Osteocyte (in vitro differentiated cells): ENCODE measurements at regions not wholly inside any gene's neighbourhood (a gene's known extent, or its start where the extent isn't known, plus 50 kb on each side); places are given as distances from the start of the nearest gene placed in this dataset.
"Not testable (repeated sequence)": the region's sequence is repeated elsewhere in the genome, so short reads cannot be mapped to it uniquely, and the experiment has no call there.

ENCODE experiments used
- DNase-seq: peaks from one replicate; pipeline ENCODE4 v3.0.0; 2021; ENCODE audit warnings: mixed read lengths; ENCODE audit not compliant: unreplicated experiment; ENCODE audit errors: extremely low spot score
- H3K27ac Mint-ChIP-seq: one replicate; pipeline ENCODE4 v1.8.0; 2021; ENCODE audit warnings: mild to moderate bottlenecking, mixed read lengths; ENCODE audit not compliant: unreplicated experiment
- H3K27me3 Mint-ChIP-seq: one replicate; pipeline ENCODE4 v1.8.0; 2021; ENCODE audit warnings: mixed read lengths; ENCODE audit not compliant: unreplicated experiment
- H3K36me3 Mint-ChIP-seq: one replicate; pipeline ENCODE4 v1.8.0; 2021; ENCODE audit warnings: mixed read lengths; ENCODE audit not compliant: unreplicated experiment
- H3K4me1 Mint-ChIP-seq: one replicate; pipeline ENCODE4 v1.8.0; 2021; ENCODE audit warnings: mixed read lengths; ENCODE audit not compliant: unreplicated experiment
- H3K4me3 Mint-ChIP-seq: one replicate; pipeline ENCODE4 v1.8.0; 2021; ENCODE audit warnings: mild to moderate bottlenecking, moderate library complexity, mixed read lengths; ENCODE audit not compliant: unreplicated experiment
- H3K9me3 Mint-ChIP-seq: one replicate; pipeline ENCODE4 v1.8.0; 2021; ENCODE audit warnings: mixed read lengths; ENCODE audit not compliant: unreplicated experiment
- CTCF ChIP-seq: fragments of 200-600 bp; sonication (generic); IDR thresholded peaks from 2 replicates; pipeline ENCODE4 v1.5.0; 2021; ENCODE audit warnings: antibody characterized with exemption, mild to moderate bottlenecking, moderate library complexity

DNA sequence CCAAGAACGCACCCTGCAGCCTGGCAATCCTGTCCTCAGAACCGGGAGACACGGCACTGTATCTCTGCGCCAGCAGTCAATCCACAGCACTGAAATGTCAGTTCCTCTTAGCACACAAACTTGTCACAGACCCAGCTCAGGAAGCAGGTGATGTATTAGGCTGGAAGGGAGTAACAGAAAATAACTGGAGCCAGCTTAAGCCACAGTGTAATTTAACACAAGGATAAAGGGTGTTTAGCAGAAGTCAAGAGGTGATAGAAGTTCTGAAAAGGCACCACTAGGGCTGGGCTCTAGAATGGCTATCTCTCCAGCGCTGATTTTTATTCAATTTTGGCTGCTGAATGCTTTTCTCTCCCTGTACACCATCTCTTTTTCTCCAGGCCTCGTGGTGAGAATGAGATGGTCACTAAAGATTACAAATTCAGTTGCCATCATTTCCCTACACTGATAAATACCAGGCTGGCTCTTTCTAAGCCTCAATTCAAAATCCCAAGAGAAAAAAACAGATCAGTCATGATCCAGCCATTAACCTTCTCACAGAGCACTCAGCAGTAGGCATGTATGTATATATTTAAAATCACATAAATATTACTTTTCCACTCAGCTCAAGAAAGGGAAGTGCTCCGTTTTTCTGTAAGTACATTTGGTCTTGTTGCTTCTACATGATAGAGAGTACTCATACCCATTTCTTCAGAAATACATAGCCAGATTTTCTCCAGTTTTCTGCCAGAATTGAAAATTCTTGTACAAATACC is 102.7 kb upstream of the PRSS1 start:
- Mint-ChIP-seq H3K36me3 (no peaks in the 10 kb centered on the region), H3K9me3 (no peaks in the 10 kb centered on the region), H3K27me3 (peaks cover 61% of the 10 kb centered on the region), H3K4me3 (no peak overlapping the region), H3K4me1 (no peaks in the 10 kb centered on the region), H3K27ac (no peak overlapping the region)
- no peak for DNase-seq
- no peak for TF ChIP-seq CTCF

GRCh38 chr7:142645777-142646176 is 103.5 kb upstream of the PRSS1 start:
- no peak overlapping the region for H3K4me3 Mint-ChIP-seq
- no peaks in the 10 kb centered on the region for H3K4me1 Mint-ChIP-seq
- no peak for DNase-seq
- no peaks in the 10 kb centered on the region for H3K9me3 Mint-ChIP-seq
- no peak overlapping the region for H3K27ac Mint-ChIP-seq
- H3K27me3 Mint-ChIP-seq = peaks cover 61% of the 10 kb centered on the region
- no peak for TF ChIP-seq CTCF
- H3K36me3 Mint-ChIP-seq = no peaks in the 10 kb centered on the region

- Mint-ChIP-seq H3K4me1 (no peaks in the 10 kb centered on the region), H3K4me3 (no peak overlapping the region), H3K9me3 (no peaks in the 10 kb centered on the region), H3K27me3 (peaks cover 67% of the 10 kb centered on the region), H3K27ac (no peak overlapping the region), H3K36me3 (no peaks in the 10 kb centered on the region)
- DNase-seq = no peak
- no peak for TF ChIP-seq CTCF
Observed at GRCh38 chr7:142642316-142642715, 107.0 kb upstream of the PRSS1 start.

DNA sequence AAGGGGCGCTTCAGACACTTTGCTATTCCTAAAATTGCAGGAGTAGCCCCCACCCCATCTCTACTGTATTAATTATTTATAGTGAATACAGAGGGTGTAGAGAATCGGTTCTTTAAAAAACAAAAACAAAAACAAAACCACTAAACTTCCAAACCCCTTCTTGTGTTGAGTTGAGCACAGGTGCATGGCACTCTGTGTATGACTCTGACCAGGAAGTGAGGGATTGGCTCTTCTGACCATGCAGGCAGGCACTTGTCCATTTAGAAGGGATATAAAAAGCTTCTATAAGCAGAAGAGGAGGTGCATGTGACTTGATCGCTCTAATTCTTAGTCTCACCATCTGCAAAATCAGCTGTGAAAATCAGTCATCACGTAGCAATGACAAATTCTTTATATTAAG is 108.0 kb upstream of the PRSS1 start:
- not testable (repeated sequence) for H3K36me3 Mint-ChIP-seq, H3K4me3 Mint-ChIP-seq, DNase-seq, H3K27ac Mint-ChIP-seq, H3K4me1 Mint-ChIP-seq, H3K9me3 Mint-ChIP-seq
- H3K27me3 Mint-ChIP-seq = peaks cover 69% of the 10 kb centered on the region

- Mint-ChIP-seq H3K36me3 (no peaks in the 10 kb centered on the region), H3K27me3 (peaks cover 63% of the 10 kb centered on the region), H3K4me3 (no peak overlapping the region), H3K27ac (no peak overlapping the region), H3K9me3 (no peaks in the 10 kb centered on the region), H3K4me1 (no peaks in the 10 kb centered on the region)
- no peak for DNase-seq
- TF ChIP-seq CTCF = no peak
Observed at GRCh38 chr7:142638581-142638980, 110.7 kb upstream of the PRSS1 start.

- TF ChIP-seq CTCF = no peak
- Mint-ChIP-seq H3K4me1 (peaks cover 2% of the 10 kb centered on the region), H3K27me3 (peaks cover 51% of the 10 kb centered on the region), H3K27ac (no peak overlapping the region), H3K36me3 (no peaks in the 10 kb centered on the region), H3K9me3 (no peaks in the 10 kb centered on the region), H3K4me3 (no peak overlapping the region)
- no peak for DNase-seq
Observed at GRCh38 chr7:142637240-142637639, 112.0 kb upstream of the PRSS1 start.
